Esophagus (tissue), 2 donors: ENCODE measurements at regions not wholly inside any gene's neighbourhood (a gene's known extent, or its start where the extent isn't known, plus 50 kb on each side); places are given as distances from the start of the nearest gene placed in this dataset.

Experiments
- H3K27ac ChIP-seq, 2 donors: one replicate each; pipeline ENCODE4 v1.5.1; 2013; ENCODE audit warnings: low read depth in 2 of 2, mild to moderate bottlenecking in 2 of 2, inconsistent platforms in 1 of 2, low read length in 1 of 2, moderate library complexity in 1 of 2
- H3K27me3 ChIP-seq, 2 donors: one replicate each; pipeline ENCODE4 v1.6.1; 2013; ENCODE audit warnings: low read length in 2 of 2, control low read depth in 1 of 2, mild to moderate bottlenecking in 1 of 2; ENCODE audit not compliant: insufficient read depth in 2 of 2, control insufficient read depth in 1 of 2
- H3K36me3 ChIP-seq, 2 donors: one replicate each; pipeline ENCODE4 v1.6.1; 2013; ENCODE audit warnings: low read length in 1 of 2; ENCODE audit not compliant: control insufficient read depth in 2 of 2, insufficient read depth in 2 of 2
- H3K4me1 ChIP-seq, 2 donors: one replicate each; pipeline ENCODE4 v1.6.1; 2013; ENCODE audit warnings: low read length in 1 of 2; ENCODE audit not compliant: control insufficient read depth in 2 of 2, insufficient read depth in 2 of 2
- H3K4me3 ChIP-seq, 2 donors: one replicate each; pipeline ENCODE4 v1.5.1; 2013; ENCODE audit warnings: low read length in 2 of 2, mild to moderate bottlenecking in 2 of 2, low read depth in 1 of 2, moderate library complexity in 1 of 2
- H3K9me3 ChIP-seq, 2 donors: one replicate each; pipeline ENCODE4 v1.6.1; 2013; ENCODE audit warnings: mild to moderate bottlenecking in 2 of 2, low read depth in 1 of 2, low read length in 1 of 2, moderate library complexity in 1 of 2; ENCODE audit not compliant: control insufficient read depth in 2 of 2, insufficient read depth in 1 of 2
- WGBS, 2 donors: extraction: QIAGEN DNeasy Blood & Tissue Kit; methylation state at CpG; one replicate each; pipeline ENCODE4 v1.1.7; 2013; 5-methylcytosine and 5-hydroxymethylcytosine counted together
- donor health status: healthy with polysubstance abuse.
- donor health status: Bipolar disorder and iron deficiency.

DNA sequence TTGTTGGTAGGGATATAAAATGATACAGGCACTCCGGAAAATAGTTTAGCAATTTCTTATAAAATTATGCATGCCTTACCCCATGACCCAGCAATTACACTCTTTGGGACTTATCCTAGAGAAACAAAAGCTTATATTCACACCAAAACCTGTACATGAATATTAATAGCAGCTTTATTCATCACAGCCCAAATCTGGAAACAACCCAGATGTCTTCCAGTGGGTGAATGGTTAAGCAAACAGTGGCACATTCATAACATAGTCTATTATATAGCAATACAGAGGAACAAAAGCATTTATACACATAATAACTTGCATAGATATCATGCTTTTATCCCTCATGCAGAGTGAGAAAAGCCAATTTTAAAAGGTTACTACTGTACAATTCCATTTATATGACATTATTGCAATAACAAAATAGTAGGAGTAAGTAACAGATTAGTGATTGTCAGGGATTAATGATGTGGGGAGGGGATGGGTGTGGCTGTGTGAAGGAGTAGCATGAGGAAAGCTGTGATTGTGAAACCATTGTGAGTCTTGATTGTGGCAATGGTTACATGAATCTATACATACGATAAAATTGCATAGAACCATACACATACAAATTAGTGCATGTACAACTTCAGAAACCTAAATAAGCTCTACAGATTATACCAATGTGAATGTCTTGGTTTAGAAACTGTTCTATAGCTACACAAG lies 363.1 kb upstream of the OR4E1 start:
- Histone ChIP-seq H3K4me3 (no peak overlapping the region), H3K4me1 (no peaks in the 10 kb centered on the region), H3K27ac (no peak overlapping the region), H3K9me3 (no peaks in the 10 kb centered on the region), H3K27me3 (no peaks in the 10 kb centered on the region), H3K36me3 (no peaks in the 10 kb centered on the region)
- 48 to 61% methylated on average over 2 of the region's 2 CpGs for WGBS, 2 donors

DNA sequence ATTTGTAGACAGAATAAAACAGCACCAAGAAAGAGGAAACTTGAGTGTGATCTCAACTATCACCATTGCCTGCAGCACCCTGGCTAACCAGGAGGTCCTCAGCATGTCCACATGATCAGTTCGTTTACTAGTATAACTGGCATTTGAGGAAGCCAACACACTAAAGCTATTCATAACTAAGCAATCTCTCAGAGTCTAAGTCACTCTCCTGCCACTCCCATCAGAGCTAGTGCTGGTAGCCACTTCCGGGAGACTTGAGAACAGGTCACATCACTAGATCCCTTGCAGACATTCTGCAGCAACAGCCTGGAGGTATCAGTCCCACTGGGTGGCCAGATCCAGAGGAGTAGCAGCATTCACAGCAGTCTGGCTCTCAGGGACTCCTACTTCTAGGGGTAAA lies 352.9 kb upstream of the OR4E1 start:
- Histone ChIP-seq H3K4me1 (no peaks in the 10 kb centered on the region), H3K9me3 (no peaks in the 10 kb centered on the region), H3K27me3 (no peaks in the 10 kb centered on the region), H3K27ac (no peak overlapping the region), H3K4me3 (no peak overlapping the region), H3K36me3 (no peaks in the 10 kb centered on the region)
- WGBS, 2 donors = 38 to 47% methylated on average over 2 of the region's 2 CpGs

DNA sequence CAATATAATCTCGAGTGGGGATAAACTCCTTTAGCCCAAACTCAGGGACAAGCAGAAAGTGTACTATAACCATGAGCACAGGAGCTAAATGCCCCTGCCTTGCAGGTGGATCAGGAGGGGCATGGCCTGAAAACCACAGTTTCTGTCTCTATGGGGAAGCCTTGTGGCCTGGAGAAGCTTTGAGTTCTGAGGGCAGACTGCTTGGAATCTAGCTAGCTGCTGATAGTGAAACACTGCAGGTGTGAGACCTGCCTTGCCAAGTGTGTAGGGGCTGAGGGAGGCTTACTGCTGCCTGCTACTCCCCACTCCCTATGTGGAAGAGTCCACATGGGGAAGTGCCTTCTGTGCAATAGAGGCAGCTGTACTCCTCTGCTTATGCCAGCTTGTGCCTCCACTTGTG lies 352.3 kb upstream of the OR4E1 start:
- Histone ChIP-seq H3K4me3 (no peak overlapping the region), H3K27ac (no peak overlapping the region), H3K36me3 (no peaks in the 10 kb centered on the region), H3K4me1 (no peaks in the 10 kb centered on the region), H3K9me3 (no peaks in the 10 kb centered on the region), H3K27me3 (no peaks in the 10 kb centered on the region)
- whole genome bisulfite sequencing, 2 donors = 50 to 73% methylated on average over 1 of the region's 1 CpG

DNA sequence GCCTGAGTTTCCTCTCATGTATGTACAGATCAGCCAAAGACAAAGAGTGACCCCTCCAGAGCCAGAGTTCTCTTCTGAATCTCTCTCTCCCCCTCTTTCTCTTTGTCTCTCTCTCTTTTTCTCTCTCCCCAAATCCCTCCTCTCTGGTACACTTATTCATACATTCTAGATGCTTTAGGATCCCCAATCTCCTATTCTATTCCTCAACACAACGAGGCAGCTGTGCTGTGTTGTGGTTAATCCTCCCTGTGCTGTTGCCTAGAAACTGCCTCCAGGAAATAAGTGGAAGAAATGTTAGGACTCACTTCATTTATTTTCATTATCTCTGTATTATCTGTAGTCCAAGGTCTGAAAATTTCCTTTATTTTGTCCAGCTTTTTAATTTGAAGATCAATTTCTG lies 350.5 kb upstream of the OR4E1 start:
- 1 to 3% methylated on average over 1 of the region's 1 CpG for WGBS, 2 donors
- H3K4me1 ChIP-seq = no peaks in the 10 kb centered on the region
- no peak overlapping the region for H3K27ac ChIP-seq
- H3K36me3 ChIP-seq = no peaks in the 10 kb centered on the region
- no peaks in the 10 kb centered on the region for H3K9me3 ChIP-seq
- H3K27me3 ChIP-seq = no peaks in the 10 kb centered on the region
- H3K4me3 ChIP-seq = no peak overlapping the region

DNA sequence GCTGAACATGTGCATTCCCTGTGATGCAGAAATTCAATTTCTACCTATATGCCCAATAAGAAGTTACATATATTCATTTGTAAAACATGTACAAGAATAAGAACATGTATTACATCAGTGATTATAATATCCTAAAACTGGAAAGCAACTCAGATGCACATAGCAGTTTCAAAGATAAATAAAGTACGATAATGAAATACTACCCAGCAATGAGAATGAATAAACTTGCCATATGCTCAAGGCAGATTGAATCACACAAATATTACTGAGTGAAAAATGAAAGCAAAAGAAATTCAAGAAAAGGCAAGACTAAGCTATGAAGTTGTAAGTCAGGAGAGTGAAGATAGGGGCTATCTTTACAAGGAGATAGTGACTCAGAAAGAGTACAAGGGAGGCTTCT lies 345.3 kb upstream of the OR4E1 start:
- Histone ChIP-seq H3K27ac (no peak overlapping the region), H3K4me1 (no peaks in the 10 kb centered on the region), H3K27me3 (peaks cover 0 to 2% of the 10 kb centered on the region in 2 donors), H3K9me3 (no peaks in the 10 kb centered on the region), H3K36me3 (no peaks in the 10 kb centered on the region), H3K4me3 (no peak overlapping the region)
- WGBS, 2 donors = 58 to 71% methylated on average over 1 of the region's 1 CpG

DNA sequence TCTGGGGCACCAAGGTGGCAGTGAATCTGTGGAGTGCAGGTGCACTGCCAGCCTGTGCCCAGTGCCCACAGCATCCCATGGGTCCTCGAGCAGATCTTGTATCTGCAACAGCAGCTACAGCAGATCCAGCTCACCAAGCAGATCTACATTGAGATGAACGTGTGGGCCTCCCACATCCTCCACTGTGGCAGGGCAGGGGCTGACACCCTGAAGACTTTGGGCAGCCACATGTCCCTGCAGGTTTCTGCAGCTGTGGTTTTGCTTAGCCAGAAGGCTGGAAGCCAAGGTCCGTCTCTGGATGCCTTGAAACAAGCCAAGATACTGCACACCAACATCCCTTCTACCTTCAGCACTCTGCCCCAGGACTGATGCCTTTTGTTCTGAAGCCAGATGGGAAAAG lies 338.8 kb upstream of the OR4E1 start:
- no peaks in the 10 kb centered on the region for H3K9me3 ChIP-seq
- no peaks in the 10 kb centered on the region for H3K4me1 ChIP-seq
- 47 to 70% methylated on average over 3 of the region's 3 CpGs for WGBS, 2 donors
- no peak overlapping the region for H3K27ac ChIP-seq
- peaks cover 0 to 2% of the 10 kb centered on the region in 2 donors for H3K27me3 ChIP-seq
- no peaks in the 10 kb centered on the region for H3K36me3 ChIP-seq
- no peak overlapping the region for H3K4me3 ChIP-seq

DNA sequence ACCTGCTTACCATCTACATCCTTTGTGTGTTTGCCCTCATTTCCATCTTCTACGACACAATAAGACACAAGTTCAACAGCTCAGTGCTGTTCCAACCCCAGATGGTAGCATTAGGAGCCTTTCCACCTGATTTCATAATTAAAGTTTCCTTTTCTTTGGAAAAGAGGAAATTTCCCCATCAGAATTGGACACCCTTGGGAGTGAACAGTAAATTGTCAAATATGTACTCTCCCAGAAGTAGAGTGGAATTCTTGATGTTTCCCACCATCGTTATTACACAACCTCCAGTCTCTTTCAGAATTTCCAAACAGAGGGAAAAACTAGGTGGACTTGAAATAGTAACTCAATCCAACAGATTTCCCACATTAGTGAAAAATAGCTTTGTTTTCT lies 337.6 kb upstream of the OR4E1 start:
- Histone ChIP-seq H3K36me3 (no peaks in the 10 kb centered on the region), H3K9me3 (no peaks in the 10 kb centered on the region), H3K27ac (no peak overlapping the region), H3K4me3 (no peak overlapping the region), H3K4me1 (no peaks in the 10 kb centered on the region), H3K27me3 (no peaks in the 10 kb centered on the region)
- WGBS, 2 donors = 70 to 79% methylated on average over 2 of the region's 2 CpGs

DNA sequence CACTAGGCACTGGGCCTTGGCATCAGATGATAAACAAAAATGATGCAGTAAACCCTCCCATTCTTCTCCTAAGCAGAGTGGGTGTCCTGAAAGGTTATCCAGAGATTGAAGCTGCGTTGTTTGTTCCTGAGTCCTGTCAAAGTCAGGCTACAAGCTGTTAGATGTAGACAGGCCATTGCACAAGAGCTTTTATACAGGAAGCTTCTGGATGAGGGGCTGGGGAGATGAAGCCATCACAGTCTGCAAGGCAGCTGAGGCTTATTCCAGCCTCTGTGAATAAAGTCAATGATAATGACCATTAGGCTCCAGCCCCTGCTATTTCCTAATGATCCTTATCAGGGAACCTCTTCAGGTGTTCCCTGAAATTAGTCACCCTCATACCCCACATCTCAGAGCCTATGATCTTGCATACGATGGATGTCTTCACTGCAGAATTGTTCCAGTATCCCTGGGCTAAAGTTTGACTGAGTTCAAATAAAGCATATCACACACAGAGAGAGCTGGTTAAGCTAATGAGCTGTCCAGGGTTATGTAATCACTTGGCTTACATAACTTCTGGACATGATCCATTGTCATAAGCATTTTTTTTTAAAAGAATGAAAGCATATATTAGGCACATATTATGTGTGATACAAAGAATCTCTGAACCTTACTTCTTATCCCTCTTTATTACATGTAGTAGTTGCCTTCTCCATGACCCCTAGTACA lies 337.1 kb upstream of the OR4E1 start:
- no peaks in the 10 kb centered on the region for H3K4me1 ChIP-seq
- no peaks in the 10 kb centered on the region for H3K36me3 ChIP-seq
- H3K9me3 ChIP-seq = no peaks in the 10 kb centered on the region
- WGBS, 2 donors = 42 to 50% methylated on average over 2 of the region's 2 CpGs
- H3K4me3 ChIP-seq = no peak overlapping the region
- no peak overlapping the region for H3K27ac ChIP-seq
- H3K27me3 ChIP-seq = no peaks in the 10 kb centered on the region

DNA sequence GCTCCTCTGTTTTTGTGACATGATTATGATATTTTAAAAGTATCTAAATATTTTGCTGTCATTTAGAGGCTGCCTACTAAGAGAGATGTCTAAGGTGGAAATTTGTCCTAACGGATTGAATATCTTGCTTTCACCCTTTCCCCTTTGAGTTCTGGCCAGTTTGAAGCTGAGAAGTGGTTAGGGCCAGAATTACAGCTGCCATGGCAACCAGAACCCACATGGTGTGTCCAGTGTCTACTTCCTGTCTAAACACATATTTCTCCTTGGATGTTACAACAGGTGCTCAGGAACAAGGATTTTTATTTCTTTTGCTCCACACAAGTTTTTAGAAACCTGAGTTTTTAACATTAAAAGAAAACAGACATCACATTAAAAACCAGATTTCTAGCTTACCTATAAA lies 335.1 kb upstream of the OR4E1 start:
- Histone ChIP-seq H3K4me3 (no peak overlapping the region), H3K36me3 (no peaks in the 10 kb centered on the region), H3K27ac (no peak overlapping the region)

More for the DNA sequence above, 335.1 kb upstream of the OR4E1 start:
- Histone ChIP-seq H3K27me3 (no peaks in the 10 kb centered on the region), H3K9me3 (no peaks in the 10 kb centered on the region), H3K4me1 (no peaks in the 10 kb centered on the region)
- WGBS, 2 donors = 47 to 49% methylated on average over 1 of the region's 1 CpG
